ENCODE measurements at regions not wholly inside any gene's neighbourhood (a gene's known extent, or its start where the extent isn't known, plus 50 kb on each side); places are given as distances from the start of the nearest gene placed in this dataset.

DNA sequence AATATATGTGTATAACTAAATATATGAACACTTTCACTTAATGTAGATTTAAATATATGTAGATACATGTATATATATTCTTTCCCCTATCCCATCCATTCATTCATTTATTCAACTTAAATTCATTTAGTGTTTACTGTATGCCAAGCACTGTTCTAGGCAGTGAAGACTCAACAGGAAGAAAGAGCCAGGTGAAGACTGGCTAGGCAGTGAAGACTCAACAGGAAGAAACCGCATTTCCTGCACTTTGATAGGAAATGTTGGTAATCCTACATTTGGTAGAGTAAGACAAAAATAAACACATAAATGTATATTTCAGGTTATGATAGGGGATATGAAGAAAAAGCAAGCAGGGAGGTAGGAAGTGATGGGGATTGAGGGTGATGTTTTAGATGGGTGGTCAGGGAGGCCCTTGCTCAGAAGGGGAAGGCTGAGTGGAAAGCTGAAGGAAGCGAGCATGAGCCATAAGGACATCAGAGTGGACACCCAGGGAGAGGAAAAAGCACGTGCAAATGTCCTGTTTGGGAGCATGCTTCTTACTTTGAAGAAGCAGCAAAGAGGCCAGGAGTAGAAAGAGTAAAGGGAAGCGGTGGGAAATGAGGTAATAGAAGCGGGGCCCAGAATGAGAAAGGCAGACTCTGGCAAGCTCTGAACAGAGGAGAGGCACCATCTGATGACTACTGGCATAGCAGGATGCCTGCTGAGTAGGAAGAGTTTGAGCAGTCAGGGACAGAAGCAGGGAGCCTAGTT, 227.8 kb upstream of the MAP3K1 start:
- TF ChIP-seq, protein P1, sequence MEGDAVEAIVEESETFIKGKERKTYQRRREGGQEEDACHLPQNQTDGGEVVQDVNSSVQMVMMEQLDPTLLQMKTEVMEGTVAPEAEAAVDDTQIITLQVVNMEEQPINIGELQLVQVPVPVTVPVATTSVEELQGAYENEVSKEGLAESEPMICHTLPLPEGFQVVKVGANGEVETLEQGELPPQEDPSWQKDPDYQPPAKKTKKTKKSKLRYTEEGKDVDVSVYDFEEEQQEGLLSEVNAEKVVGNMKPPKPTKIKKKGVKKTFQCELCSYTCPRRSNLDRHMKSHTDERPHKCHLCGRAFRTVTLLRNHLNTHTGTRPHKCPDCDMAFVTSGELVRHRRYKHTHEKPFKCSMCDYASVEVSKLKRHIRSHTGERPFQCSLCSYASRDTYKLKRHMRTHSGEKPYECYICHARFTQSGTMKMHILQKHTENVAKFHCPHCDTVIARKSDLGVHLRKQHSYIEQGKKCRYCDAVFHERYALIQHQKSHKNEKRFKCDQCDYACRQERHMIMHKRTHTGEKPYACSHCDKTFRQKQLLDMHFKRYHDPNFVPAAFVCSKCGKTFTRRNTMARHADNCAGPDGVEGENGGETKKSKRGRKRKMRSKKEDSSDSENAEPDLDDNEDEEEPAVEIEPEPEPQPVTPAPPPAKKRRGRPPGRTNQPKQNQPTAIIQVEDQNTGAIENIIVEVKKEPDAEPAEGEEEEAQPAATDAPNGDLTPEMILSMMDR (IDR thresholded peaks at IDR 0.05; ENCODE audit: poor library complexity), result no peak
- no peak for TF ChIP-seq EZH2 (IDR thresholded peaks at IDR 0.05; ENCODE audit: borderline replicate concordance)
- no peak for TF ChIP-seq EZH2phosphoT487 (IDR thresholded peaks at IDR 0.05; ENCODE audit: low read depth, severe bottlenecking, unreplicated experiment)
